ENCODE measurements at regions not wholly inside any gene's neighbourhood (a gene's known extent, or its start where the extent isn't known, plus 50 kb on each side); places are given as distances from the start of the nearest gene placed in this dataset.

DNA sequence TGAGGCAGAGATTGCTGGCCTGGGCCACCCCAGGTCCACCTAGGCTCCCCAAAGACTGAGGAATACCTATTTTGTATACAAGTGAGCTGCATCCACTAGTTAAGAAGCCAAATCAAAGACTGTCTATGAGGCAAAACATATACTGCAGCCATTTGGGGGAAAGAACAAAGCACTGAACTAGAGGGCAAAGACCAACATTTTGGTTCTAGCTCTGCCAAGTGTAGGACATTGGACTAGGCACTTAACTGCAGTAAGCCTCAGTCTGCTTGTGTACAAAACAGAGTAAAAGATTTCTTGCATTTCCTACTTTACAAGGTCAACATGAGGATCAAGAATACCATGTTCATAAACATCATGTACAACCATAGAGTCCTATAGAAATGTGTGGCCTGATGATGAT lies 94.8 kb upstream of the CYP1B1 start:
- TF ChIP-seq, protein P1, sequence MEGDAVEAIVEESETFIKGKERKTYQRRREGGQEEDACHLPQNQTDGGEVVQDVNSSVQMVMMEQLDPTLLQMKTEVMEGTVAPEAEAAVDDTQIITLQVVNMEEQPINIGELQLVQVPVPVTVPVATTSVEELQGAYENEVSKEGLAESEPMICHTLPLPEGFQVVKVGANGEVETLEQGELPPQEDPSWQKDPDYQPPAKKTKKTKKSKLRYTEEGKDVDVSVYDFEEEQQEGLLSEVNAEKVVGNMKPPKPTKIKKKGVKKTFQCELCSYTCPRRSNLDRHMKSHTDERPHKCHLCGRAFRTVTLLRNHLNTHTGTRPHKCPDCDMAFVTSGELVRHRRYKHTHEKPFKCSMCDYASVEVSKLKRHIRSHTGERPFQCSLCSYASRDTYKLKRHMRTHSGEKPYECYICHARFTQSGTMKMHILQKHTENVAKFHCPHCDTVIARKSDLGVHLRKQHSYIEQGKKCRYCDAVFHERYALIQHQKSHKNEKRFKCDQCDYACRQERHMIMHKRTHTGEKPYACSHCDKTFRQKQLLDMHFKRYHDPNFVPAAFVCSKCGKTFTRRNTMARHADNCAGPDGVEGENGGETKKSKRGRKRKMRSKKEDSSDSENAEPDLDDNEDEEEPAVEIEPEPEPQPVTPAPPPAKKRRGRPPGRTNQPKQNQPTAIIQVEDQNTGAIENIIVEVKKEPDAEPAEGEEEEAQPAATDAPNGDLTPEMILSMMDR (IDR thresholded peaks at IDR 0.05; ENCODE audit: poor library complexity), result no peak
- TF ChIP-seq EZH2 (IDR thresholded peaks at IDR 0.05; ENCODE audit: borderline replicate concordance) (no peak), EZH2phosphoT487 (IDR thresholded peaks at IDR 0.05; ENCODE audit: low read depth, severe bottlenecking, unreplicated experiment) (no peak)
